Skeletal muscle satellite cell (primary cell): ENCODE measurements at regions not wholly inside any gene's neighbourhood (a gene's known extent, or its start where the extent isn't known, plus 50 kb on each side); places are given as distances from the start of the nearest gene placed in this dataset.

Experiments used
- H3K27me3 ChIP-seq: 2 replicates; pipeline ENCODE4 v1.7.0; 2013; ENCODE audit warnings: low read length; ENCODE audit not compliant: control insufficient read depth, insufficient read depth
- H3K36me3 ChIP-seq: 2 replicates; pipeline ENCODE4 v1.7.0; 2013; ENCODE audit warnings: mild to moderate bottlenecking, control low read depth, low read length; ENCODE audit not compliant: insufficient read depth
- H3K4me1 ChIP-seq: 2 replicates; pipeline ENCODE4 v1.7.0; 2013; ENCODE audit warnings: low read length; ENCODE audit not compliant: control insufficient read depth, insufficient read depth
- H3K4me2 ChIP-seq: 2 replicates; pipeline ENCODE4 v1.7.0; 2013; ENCODE audit warnings: mild to moderate bottlenecking, low read length
- H3K4me3 ChIP-seq: 2 replicates; pipeline ENCODE4 v1.7.0; 2013; ENCODE audit warnings: low read length
- H3K9ac ChIP-seq: 2 replicates; pipeline ENCODE4 v1.7.0; 2013; ENCODE audit warnings: mild to moderate bottlenecking, low read depth, low read length, moderate library complexity
- H3K9me3 ChIP-seq: replicated peaks from 2 replicates; pipeline ENCODE4 v1.7.0; 2013; ENCODE audit warnings: mild to moderate bottlenecking, control low read depth, low read length

GRCh38 chr6:153698001-153698400 lies 341.0 kb upstream of the OPRM1 start:
- Histone ChIP-seq H3K9me3 (no peaks in the 10 kb centered on the region), H3K27me3 (no peaks in the 10 kb centered on the region), H3K4me1 (no peaks in the 10 kb centered on the region), H3K4me2 (no peak overlapping the region), H3K4me3 (no peak overlapping the region), H3K9ac (no peak overlapping the region), H3K36me3 (no peaks in the 10 kb centered on the region)

- no peaks in the 10 kb centered on the region for H3K9me3 ChIP-seq
- H3K27me3 ChIP-seq: no peaks in the 10 kb centered on the region
- no peak overlapping the region for H3K4me3 ChIP-seq
- H3K9ac ChIP-seq: no peak overlapping the region
- H3K4me1 ChIP-seq: no peaks in the 10 kb centered on the region
- H3K4me2 ChIP-seq: no peak overlapping the region
- no peaks in the 10 kb centered on the region for H3K36me3 ChIP-seq
Observed at GRCh38 chr6:153677522-153677921, 361.5 kb upstream of the OPRM1 start.

GRCh38 chr6:153673750-153674149 lies 365.3 kb upstream of the OPRM1 start:
- H3K27me3 ChIP-seq: no peaks in the 10 kb centered on the region
- H3K4me2 ChIP-seq: no peak overlapping the region
- no peaks in the 10 kb centered on the region for H3K4me1 ChIP-seq
- H3K9ac ChIP-seq: no peak overlapping the region
- H3K9me3 ChIP-seq: no peaks in the 10 kb centered on the region
- no peak overlapping the region for H3K4me3 ChIP-seq
- H3K36me3 ChIP-seq: no peaks in the 10 kb centered on the region

- H3K9me3 ChIP-seq: no peaks in the 10 kb centered on the region
- H3K9ac ChIP-seq: no peak overlapping the region
- no peak overlapping the region for H3K4me2 ChIP-seq
- no peaks in the 10 kb centered on the region for H3K27me3 ChIP-seq
- no peaks in the 10 kb centered on the region for H3K4me1 ChIP-seq
- H3K4me3 ChIP-seq: no peak overlapping the region
- no peaks in the 10 kb centered on the region for H3K36me3 ChIP-seq
Observed at GRCh38 chr6:153673225-153673624, 365.8 kb upstream of the OPRM1 start.

GRCh38 chr6:153670403-153671026 lies 368.5 kb upstream of the OPRM1 start:
- no peaks in the 10 kb centered on the region for H3K9me3 ChIP-seq
- no peaks in the 10 kb centered on the region for H3K4me1 ChIP-seq
- H3K9ac ChIP-seq: no peak overlapping the region
- H3K4me2 ChIP-seq: no peak overlapping the region
- H3K4me3 ChIP-seq: no peak overlapping the region
- H3K27me3 ChIP-seq: no peaks in the 10 kb centered on the region
- no peaks in the 10 kb centered on the region for H3K36me3 ChIP-seq

- Histone ChIP-seq H3K4me1 (no peaks in the 10 kb centered on the region), H3K4me3 (no peak overlapping the region), H3K36me3 (no peaks in the 10 kb centered on the region), H3K9ac (no peak overlapping the region), H3K9me3 (no peaks in the 10 kb centered on the region), H3K4me2 (no peak overlapping the region), H3K27me3 (no peaks in the 10 kb centered on the region)
Observed at GRCh38 chr6:153668758-153669157, 370.3 kb upstream of the OPRM1 start.

GRCh38 chr6:153662982-153663381 lies 376.1 kb upstream of the OPRM1 start:
- Histone ChIP-seq H3K4me2 (no peak overlapping the region), H3K9me3 (no peaks in the 10 kb centered on the region), H3K27me3 (no peaks in the 10 kb centered on the region)

GRCh38 chr6:153645326-153645725 lies 393.7 kb upstream of the OPRM1 start:
- no peaks in the 10 kb centered on the region for H3K36me3 ChIP-seq
- no peak overlapping the region for H3K9ac ChIP-seq
- no peak overlapping the region for H3K4me2 ChIP-seq
- no peak overlapping the region for H3K4me3 ChIP-seq
- no peaks in the 10 kb centered on the region for H3K27me3 ChIP-seq
- H3K4me1 ChIP-seq: no peaks in the 10 kb centered on the region
- no peaks in the 10 kb centered on the region for H3K9me3 ChIP-seq

More at GRCh38 chr6:153662982-153663381, 376.1 kb upstream of the OPRM1 start:
- Histone ChIP-seq H3K4me1 (no peaks in the 10 kb centered on the region), H3K36me3 (no peaks in the 10 kb centered on the region), H3K9ac (no peak overlapping the region), H3K4me3 (no peak overlapping the region)

- H3K4me3 ChIP-seq: no peak overlapping the region
- no peaks in the 10 kb centered on the region for H3K27me3 ChIP-seq
- no peaks in the 10 kb centered on the region for H3K9me3 ChIP-seq
- no peak overlapping the region for H3K4me2 ChIP-seq
- no peaks in the 10 kb centered on the region for H3K4me1 ChIP-seq
- H3K36me3 ChIP-seq: no peaks in the 10 kb centered on the region
- no peak overlapping the region for H3K9ac ChIP-seq
Observed at GRCh38 chr6:153644000-153644399, 395.0 kb upstream of the OPRM1 start.

- no peaks in the 10 kb centered on the region for H3K9me3 ChIP-seq
- no peaks in the 10 kb centered on the region for H3K4me1 ChIP-seq
- H3K4me3 ChIP-seq: no peak overlapping the region
- no peak overlapping the region for H3K9ac ChIP-seq
- no peaks in the 10 kb centered on the region for H3K27me3 ChIP-seq
- H3K36me3 ChIP-seq: no peaks in the 10 kb centered on the region
- H3K4me2 ChIP-seq: no peak overlapping the region
Observed at GRCh38 chr6:153634416-153634815, 404.6 kb upstream of the OPRM1 start.

- Histone ChIP-seq H3K27me3 (no peaks in the 10 kb centered on the region), H3K4me1 (no peaks in the 10 kb centered on the region), H3K9me3 (no peaks in the 10 kb centered on the region), H3K4me2 (no peak overlapping the region), H3K4me3 (no peak overlapping the region), H3K9ac (no peak overlapping the region), H3K36me3 (no peaks in the 10 kb centered on the region)
Observed at GRCh38 chr6:153625089-153625488, 414.0 kb upstream of the OPRM1 start.

- no peak overlapping the region for H3K4me3 ChIP-seq
- H3K4me2 ChIP-seq: no peak overlapping the region
- H3K27me3 ChIP-seq: no peaks in the 10 kb centered on the region
- H3K9me3 ChIP-seq: no peaks in the 10 kb centered on the region
- no peaks in the 10 kb centered on the region for H3K36me3 ChIP-seq
- no peaks in the 10 kb centered on the region for H3K4me1 ChIP-seq
- H3K9ac ChIP-seq: no peak overlapping the region
Observed at GRCh38 chr6:153624528-153624927, 414.5 kb upstream of the OPRM1 start.
